MG63 (cell line): ENCODE measurements at regions not wholly inside any gene's neighbourhood (a gene's known extent, or its start where the extent isn't known, plus 50 kb on each side); places are given as distances from the start of the nearest gene placed in this dataset.
"Not testable (repeated sequence)": the region's sequence is repeated elsewhere in the genome, so short reads cannot be mapped to it uniquely, and the experiment has no call there.

Experiments used
- DNase-seq: peaks from one replicate; pipeline ENCODE4 v3.0.0-alpha.2; 2020
- H3K27me3 ChIP-seq: fragments of 250-450 bp; sonication (Bioruptor Pico); 2 replicates; pipeline ENCODE4 v1.5.1; 2020; ENCODE audit warnings: mild to moderate bottlenecking, moderate library complexity
- H3K36me3 ChIP-seq: fragments of 250-450 bp; sonication (Bioruptor Pico); 2 replicates; pipeline ENCODE4 v1.5.1; 2020; ENCODE audit warnings: mild to moderate bottlenecking, moderate library complexity
- H3K4me3 ChIP-seq: fragments of 250-450 bp; sonication (Bioruptor Pico); 2 replicates; pipeline ENCODE4 v1.5.1; 2020; ENCODE audit warnings: mild to moderate bottlenecking, moderate library complexity
- H3K9me3 ChIP-seq: fragments of 250-450 bp; sonication (Bioruptor Pico); 2 replicates; pipeline ENCODE4 v1.5.1; 2020; ENCODE audit warnings: mild to moderate bottlenecking, moderate library complexity

- H3K27me3 ChIP-seq, result peaks cover 9% of the 10 kb centered on the region
- no peak overlapping the region for H3K4me3 ChIP-seq
- no peaks in the 10 kb centered on the region for H3K9me3 ChIP-seq
- no peaks in the 10 kb centered on the region for H3K36me3 ChIP-seq
- DNase-seq, result no peak
Observed at GRCh38 chr5:154608531-154609011, 130.5 kb upstream of the HAND1 start.

DNA sequence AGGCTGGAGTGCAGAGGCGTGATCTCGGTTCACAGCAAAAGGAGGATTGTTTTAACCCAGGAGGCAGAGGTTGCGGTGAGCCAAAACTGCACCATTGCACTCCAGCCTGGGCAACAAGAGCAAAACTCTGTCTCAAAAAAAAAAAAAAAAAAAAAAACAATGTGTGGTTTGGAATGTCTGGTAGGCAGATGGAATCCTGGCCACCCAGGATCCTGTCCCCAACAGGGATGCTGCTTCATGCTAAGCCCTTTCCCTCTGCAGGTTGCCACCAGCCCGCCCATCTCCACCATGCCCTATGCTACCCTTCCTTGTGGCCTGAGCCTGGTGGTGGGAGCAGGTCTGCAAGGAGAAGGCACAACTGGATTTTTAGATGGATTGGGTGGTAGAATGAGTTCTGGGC lies 129.7 kb upstream of the HAND1 start:
- Histone ChIP-seq H3K9me3 (no peaks in the 10 kb centered on the region), H3K36me3 (no peaks in the 10 kb centered on the region), H3K4me3 (no peak overlapping the region), H3K27me3 (peaks cover 9% of the 10 kb centered on the region)
- DNase-seq, result no peak

- no peak for DNase-seq
- Histone ChIP-seq H3K4me3 (no peak overlapping the region), H3K27me3 (peaks cover 11% of the 10 kb centered on the region), H3K9me3 (no peaks in the 10 kb centered on the region), H3K36me3 (no peaks in the 10 kb centered on the region)
Observed at GRCh38 chr5:154606246-154606645, 128.2 kb upstream of the HAND1 start.

DNA sequence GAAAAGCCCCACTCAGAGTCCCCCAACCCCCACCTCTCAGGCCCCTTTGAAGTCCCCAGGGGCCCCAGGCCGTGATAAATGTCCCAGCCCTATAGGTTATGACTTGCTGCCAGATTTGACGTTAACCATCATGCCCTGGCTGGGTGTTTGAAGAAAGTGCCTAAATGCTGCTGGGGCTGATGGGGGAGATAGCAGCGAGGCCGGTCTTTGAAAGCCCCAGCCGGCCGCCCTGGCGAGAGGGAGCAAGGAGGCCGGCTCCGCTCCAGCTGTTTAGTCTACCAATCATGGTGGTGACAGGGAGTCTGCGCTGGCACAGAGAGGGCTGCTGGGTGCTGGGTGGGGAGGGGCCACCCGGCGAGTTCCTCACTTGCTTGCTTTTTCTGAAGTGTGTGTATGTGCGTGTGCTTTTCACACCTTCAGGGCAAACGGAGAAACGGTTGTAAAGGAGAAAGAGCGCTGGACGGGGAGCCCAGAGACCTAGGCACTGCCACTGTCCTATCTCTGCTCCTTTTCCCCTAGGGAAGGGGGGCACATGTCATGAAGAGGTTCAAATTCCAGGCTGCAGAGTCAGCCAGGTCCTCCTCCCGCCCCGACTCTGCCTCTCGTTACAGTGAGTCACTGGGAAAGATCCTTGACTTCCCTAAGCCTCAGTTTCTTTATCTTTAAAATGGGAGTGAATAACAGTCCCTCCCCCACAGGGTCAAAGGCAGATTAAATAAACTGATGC lies 126.1 kb upstream of the HAND1 start:
- Histone ChIP-seq H3K27me3 (peaks cover 6% of the 10 kb centered on the region), H3K9me3 (no peaks in the 10 kb centered on the region), H3K4me3 (no peak overlapping the region), H3K36me3 (no peaks in the 10 kb centered on the region)
- DNase-seq, result no peak

GRCh38 chr5:154603485-154603884 lies 125.5 kb upstream of the HAND1 start:
- Histone ChIP-seq H3K36me3 (no peaks in the 10 kb centered on the region), H3K4me3 (no peak overlapping the region), H3K27me3 (peaks cover 12% of the 10 kb centered on the region), H3K9me3 (no peaks in the 10 kb centered on the region)
- DNase-seq, result no peak

- H3K27me3 ChIP-seq, result peaks cover 12% of the 10 kb centered on the region
- no peaks in the 10 kb centered on the region for H3K36me3 ChIP-seq
- H3K4me3 ChIP-seq, result no peak overlapping the region
- DNase-seq, result no peak
- H3K9me3 ChIP-seq, result no peaks in the 10 kb centered on the region
Observed at GRCh38 chr5:154603011-154603410, 125.0 kb upstream of the HAND1 start.

GRCh38 chr5:154601014-154601413 lies 123.0 kb upstream of the HAND1 start:
- no peak overlapping the region for H3K4me3 ChIP-seq
- H3K36me3 ChIP-seq, result no peaks in the 10 kb centered on the region
- DNase-seq, result no peak
- H3K27me3 ChIP-seq, result peaks cover 12% of the 10 kb centered on the region
- H3K9me3 ChIP-seq, result no peaks in the 10 kb centered on the region

DNA sequence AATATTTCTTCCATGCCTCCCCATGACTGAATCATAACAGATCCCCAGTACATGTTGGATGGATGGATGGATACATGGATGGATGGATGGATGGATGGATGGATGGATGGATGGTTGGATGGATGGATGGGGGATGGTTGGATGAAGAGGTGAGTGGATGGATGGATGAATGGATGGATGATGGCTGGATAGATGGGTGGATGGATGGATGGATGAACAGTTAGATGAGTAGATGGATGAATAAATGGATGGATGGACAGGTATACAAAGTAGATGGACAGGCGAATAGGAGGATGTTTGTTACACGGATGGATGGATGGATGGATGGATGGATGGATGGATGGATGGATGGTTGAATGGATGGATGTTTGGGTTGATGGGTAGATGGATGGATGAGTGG lies 120.0 kb upstream of the HAND1 start:
- DNase-seq, result no peak
- Histone ChIP-seq H3K9me3 (peaks cover 6% of the 10 kb centered on the region; the same call in 1 of the 2 replicates), H3K27me3 (peaks cover 12% of the 10 kb centered on the region), H3K4me3 (no peak overlapping the region), H3K36me3 (no peaks in the 10 kb centered on the region)

DNA sequence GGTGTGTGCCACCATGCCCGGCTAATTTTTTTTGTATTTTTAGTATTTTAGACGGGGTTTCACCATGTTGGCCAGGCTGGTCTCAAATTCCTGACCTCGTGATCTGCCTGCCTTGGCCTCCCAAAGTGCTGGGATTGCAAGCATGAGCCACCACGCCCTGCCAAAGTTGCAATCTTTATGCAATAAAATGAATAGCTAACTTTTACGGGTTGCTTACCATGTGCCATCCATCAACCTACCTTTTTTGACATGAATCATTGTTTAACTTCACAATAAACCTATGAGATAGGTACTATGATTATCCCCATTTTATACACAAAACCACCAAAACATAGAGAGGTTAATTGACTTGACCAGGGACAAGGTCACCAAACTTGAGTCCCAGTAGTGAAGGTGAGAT lies 118.8 kb upstream of the HAND1 start:
- H3K27me3 ChIP-seq, DNase-seq, H3K36me3 ChIP-seq, H3K9me3 ChIP-seq, H3K4me3 ChIP-seq: not testable (repeated sequence)

GRCh38 chr5:154595662-154596061 lies 117.6 kb upstream of the HAND1 start:
- no peak overlapping the region for H3K4me3 ChIP-seq
- DNase-seq, result no peak
- H3K27me3 ChIP-seq, result peaks cover 5% of the 10 kb centered on the region; the same call in 1 of the 2 replicates
- peaks cover 6% of the 10 kb centered on the region; the same call in 1 of the 2 replicates for H3K9me3 ChIP-seq
- no peaks in the 10 kb centered on the region for H3K36me3 ChIP-seq

DNA sequence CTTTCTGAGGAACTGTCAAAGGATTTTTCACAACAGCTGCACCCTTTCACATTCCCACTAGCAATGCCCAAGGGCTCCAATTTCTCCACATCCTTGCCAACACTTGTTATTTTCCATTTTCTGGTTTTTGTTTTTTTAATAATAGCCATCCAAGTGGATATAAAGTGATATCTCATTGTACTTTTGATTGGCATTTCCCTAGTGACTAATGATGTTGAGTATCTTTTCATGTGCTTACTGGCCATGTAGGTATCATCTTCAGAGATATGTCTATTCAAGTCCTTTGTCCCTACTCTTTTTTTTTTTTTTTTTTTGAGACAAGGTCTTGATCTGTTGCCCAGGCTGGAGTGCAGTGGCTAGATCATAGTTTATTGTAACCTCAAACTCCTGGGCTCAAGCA lies 115.8 kb upstream of the HAND1 start:
- no peak overlapping the region for H3K4me3 ChIP-seq
- H3K9me3 ChIP-seq, result peaks cover 6% of the 10 kb centered on the region; the same call in 1 of the 2 replicates
- no peaks in the 10 kb centered on the region for H3K36me3 ChIP-seq
- no peak for DNase-seq
- H3K27me3 ChIP-seq, result peaks cover 3% of the 10 kb centered on the region; the same call in 1 of the 2 replicates

DNA sequence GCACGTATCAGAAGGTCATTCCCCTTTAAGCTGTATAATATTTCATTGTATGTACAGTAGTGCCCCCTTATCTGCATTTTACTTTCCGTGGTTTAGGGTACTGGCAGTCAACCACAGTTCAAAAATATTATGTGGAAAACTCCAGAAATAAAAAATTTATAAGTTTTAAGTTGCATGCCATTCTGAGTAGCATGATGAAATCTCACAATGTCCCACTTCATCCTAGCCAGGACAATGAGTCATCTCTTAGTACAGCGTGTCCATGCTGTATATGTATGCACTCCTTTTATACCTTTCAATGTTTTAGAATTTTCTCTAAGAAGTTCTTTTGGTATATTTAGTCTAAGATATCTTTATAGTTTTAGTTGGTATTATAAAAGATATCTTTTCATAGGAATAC lies 115.0 kb upstream of the HAND1 start:
- peak; percentile 32 for DNase-seq
- H3K4me3 ChIP-seq, result no peak overlapping the region
- peaks cover 6% of the 10 kb centered on the region; the same call in 1 of the 2 replicates for H3K9me3 ChIP-seq
- H3K36me3 ChIP-seq, result no peaks in the 10 kb centered on the region
- no peaks in the 10 kb centered on the region for H3K27me3 ChIP-seq

- no peaks in the 10 kb centered on the region for H3K27me3 ChIP-seq
- H3K36me3 ChIP-seq, result no peaks in the 10 kb centered on the region
- peaks cover 6% of the 10 kb centered on the region; the same call in 1 of the 2 replicates for H3K9me3 ChIP-seq
- H3K4me3 ChIP-seq, result no peak overlapping the region
- no peak for DNase-seq
Observed at GRCh38 chr5:154590093-154590724, 112.2 kb upstream of the HAND1 start.

GRCh38 chr5:154589511-154589910 lies 111.5 kb upstream of the HAND1 start:
- no peak for DNase-seq
- H3K36me3 ChIP-seq, result no peaks in the 10 kb centered on the region
- H3K9me3 ChIP-seq, result peaks cover 2% of the 10 kb centered on the region; the same call in 1 of the 2 replicates
- H3K4me3 ChIP-seq, result no peak overlapping the region
- H3K27me3 ChIP-seq, result no peaks in the 10 kb centered on the region

DNA sequence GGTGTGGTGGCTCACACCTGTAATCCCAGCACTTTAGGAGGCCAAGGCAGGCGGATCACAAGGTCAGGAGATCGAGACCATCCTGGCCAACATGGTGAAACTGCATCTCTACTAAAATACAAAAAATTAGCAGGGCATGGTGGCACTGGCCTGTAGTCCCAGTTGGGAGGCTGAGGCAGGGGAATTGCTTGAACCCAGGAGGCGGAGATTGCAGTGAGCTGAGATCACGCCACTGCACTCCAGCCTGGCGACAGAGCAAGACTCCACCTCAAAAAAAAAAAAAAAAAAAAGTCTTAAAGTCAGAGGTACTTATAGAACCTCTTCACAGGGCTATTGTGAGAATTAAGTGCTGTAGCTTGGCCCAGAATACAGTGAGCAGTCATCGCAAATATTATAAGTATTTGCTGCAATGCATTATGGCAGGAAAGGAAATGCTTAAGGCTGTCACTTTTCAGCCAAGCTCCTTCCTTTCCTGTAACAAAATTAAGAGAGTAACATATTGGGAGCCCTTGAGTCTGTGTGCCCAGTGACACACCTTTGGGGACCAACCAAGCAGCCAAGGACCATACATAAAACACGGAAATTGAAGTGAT lies 110.9 kb upstream of the HAND1 start:
- not testable (repeated sequence) for H3K9me3 ChIP-seq, H3K36me3 ChIP-seq, H3K4me3 ChIP-seq, H3K27me3 ChIP-seq, DNase-seq

DNA sequence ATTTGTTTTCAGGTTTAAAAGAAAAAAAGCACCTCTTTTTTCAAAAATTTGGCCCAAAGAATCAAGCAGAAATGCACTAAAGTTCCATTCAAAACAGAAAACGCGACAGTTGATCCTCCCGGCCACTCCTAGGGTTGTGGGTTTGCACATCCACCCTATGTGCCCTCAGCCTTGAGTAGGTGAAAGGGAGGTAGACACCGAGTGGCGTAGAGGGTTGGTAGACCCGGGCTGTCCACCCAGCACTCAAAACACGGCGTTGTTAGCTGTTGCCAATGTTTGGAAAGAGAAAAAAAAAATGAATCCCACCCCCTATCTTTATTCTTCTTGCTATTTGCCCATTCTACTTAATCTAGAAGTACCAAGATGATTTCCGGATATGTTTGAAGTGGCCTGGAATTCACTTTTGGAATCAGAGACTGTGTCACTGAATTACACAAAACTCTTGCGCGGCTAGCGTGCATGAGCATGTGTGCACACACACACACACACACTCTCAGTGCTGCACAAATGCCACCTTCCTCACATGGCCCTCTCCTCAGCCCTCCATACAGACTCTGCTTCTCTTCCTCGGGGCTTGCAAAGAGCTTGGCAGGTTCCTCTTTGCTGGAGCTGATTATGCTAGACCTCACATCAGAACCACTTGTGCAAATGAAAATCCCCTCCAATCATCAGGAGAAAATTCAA lies 110.2 kb upstream of the HAND1 start:
- Histone ChIP-seq H3K9me3 (no peaks in the 10 kb centered on the region), H3K36me3 (no peaks in the 10 kb centered on the region), H3K27me3 (no peaks in the 10 kb centered on the region), H3K4me3 (no peak overlapping the region)
- DNase-seq, result no peak
